ENCODE measurements at regions not wholly inside any gene's neighbourhood (a gene's known extent, or its start where the extent isn't known, plus 50 kb on each side); places are given as distances from the start of the nearest gene placed in this dataset.

- TF ChIP-seq JUND (IDR thresholded peaks at IDR 0.05), result no peak
Measured at GRCh38 chr13:67630640-67631039, 400.5 kb upstream of the PCDH9 start (continued).

GRCh38 chr13:67623630-67624029 lies 393.5 kb upstream of the PCDH9 start:
- Histone ChIP-seq H3K4me1 (ENCODE audit: control insufficient read depth in 4 of 4, insufficient read depth in 4 of 4, low read length in 3 of 4) (no peaks in the 10 kb centered on the region), H3K9ac (ENCODE audit: low read depth in 1 of 2, low read length in 2 of 2) (no peak overlapping the region), H3K4me3 (ENCODE audit: low read depth in 1 of 3, low read length in 3 of 3) (no peak overlapping the region), H3K9me3 (ENCODE audit: control insufficient read depth in 4 of 4, low read length in 3 of 4) (no peaks in the 10 kb centered on the region), H3K27ac (ENCODE audit: low read depth in 1 of 2, low read length in 2 of 2) (no peak overlapping the region), H3K27me3 (ENCODE audit: control insufficient read depth in 4 of 4, insufficient read depth in 4 of 4, low read length in 3 of 4) (no peaks in the 10 kb centered on the region), H3K36me3 (ENCODE audit: control insufficient read depth in 4 of 4, insufficient read depth in 3 of 4, low read depth in 1 of 4, low read length in 3 of 4) (no peaks in the 10 kb centered on the region)
- no peak for TF ChIP-seq TAF1 (conservative IDR thresholded peaks at IDR 0.05)
- no peak for TF ChIP-seq SP1 (IDR thresholded peaks at IDR 0.05)
- TF ChIP-seq ATF3 (IDR thresholded peaks at IDR 0.05), result no peak
- no peak for TF ChIP-seq FOXA1 (IDR thresholded peaks at IDR 0.05)
- no peak for TF ChIP-seq GABPA (IDR thresholded peaks at IDR 0.05 in 1 of 2, conservative IDR thresholded peaks at IDR 0.05 in 1 of 2)
- no peak for TF ChIP-seq YY1 (IDR thresholded peaks at IDR 0.05)
- no peak for TF ChIP-seq FOXA2 (IDR thresholded peaks at IDR 0.05)
- no peak for TF ChIP-seq RXRA (IDR thresholded peaks at IDR 0.05)
- no peak for TF ChIP-seq MAX (IDR thresholded peaks at IDR 0.05)
- TF ChIP-seq REST (IDR thresholded peaks at IDR 0.05), result no peak
- no peak for TF ChIP-seq HNF4A (conservative IDR thresholded peaks at IDR 0.05)
- TF ChIP-seq HNF4G (IDR thresholded peaks at IDR 0.05), result no peak
- no peak for TF ChIP-seq RAD21 (IDR thresholded peaks at IDR 0.05)
- TF ChIP-seq, protein P1, sequence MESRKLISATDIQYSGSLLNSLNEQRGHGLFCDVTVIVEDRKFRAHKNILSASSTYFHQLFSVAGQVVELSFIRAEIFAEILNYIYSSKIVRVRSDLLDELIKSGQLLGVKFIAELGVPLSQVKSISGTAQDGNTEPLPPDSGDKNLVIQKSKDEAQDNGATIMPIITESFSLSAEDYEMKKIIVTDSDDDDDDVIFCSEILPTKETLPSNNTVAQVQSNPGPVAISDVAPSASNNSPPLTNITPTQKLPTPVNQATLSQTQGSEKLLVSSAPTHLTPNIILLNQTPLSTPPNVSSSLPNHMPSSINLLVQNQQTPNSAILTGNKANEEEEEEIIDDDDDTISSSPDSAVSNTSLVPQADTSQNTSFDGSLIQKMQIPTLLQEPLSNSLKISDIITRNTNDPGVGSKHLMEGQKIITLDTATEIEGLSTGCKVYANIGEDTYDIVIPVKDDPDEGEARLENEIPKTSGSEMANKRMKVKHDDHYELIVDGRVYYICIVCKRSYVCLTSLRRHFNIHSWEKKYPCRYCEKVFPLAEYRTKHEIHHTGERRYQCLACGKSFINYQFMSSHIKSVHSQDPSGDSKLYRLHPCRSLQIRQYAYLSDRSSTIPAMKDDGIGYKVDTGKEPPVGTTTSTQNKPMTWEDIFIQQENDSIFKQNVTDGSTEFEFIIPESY (IDR thresholded peaks at IDR 0.05), result no peak
- TF ChIP-seq, protein P2, sequence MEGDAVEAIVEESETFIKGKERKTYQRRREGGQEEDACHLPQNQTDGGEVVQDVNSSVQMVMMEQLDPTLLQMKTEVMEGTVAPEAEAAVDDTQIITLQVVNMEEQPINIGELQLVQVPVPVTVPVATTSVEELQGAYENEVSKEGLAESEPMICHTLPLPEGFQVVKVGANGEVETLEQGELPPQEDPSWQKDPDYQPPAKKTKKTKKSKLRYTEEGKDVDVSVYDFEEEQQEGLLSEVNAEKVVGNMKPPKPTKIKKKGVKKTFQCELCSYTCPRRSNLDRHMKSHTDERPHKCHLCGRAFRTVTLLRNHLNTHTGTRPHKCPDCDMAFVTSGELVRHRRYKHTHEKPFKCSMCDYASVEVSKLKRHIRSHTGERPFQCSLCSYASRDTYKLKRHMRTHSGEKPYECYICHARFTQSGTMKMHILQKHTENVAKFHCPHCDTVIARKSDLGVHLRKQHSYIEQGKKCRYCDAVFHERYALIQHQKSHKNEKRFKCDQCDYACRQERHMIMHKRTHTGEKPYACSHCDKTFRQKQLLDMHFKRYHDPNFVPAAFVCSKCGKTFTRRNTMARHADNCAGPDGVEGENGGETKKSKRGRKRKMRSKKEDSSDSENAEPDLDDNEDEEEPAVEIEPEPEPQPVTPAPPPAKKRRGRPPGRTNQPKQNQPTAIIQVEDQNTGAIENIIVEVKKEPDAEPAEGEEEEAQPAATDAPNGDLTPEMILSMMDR (IDR thresholded peaks at IDR 0.05; ENCODE audit: low read depth, low read length, missing input control), result no peak
- TF ChIP-seq NR2F2 (IDR thresholded peaks at IDR 0.05), result no peak
- no peak for TF ChIP-seq JUND (IDR thresholded peaks at IDR 0.05)
- TF ChIP-seq EGR1 (IDR thresholded peaks at IDR 0.05; ENCODE audit: low read depth in 2 of 2), result no peak
- no peak for DNase-seq (ENCODE audit: low spot score)
- 79% methylated on average over 2 of the region's 2 CpGs for WGBS
